ENCODE measurements at regions not wholly inside any gene's neighbourhood (a gene's known extent, or its start where the extent isn't known, plus 50 kb on each side); places are given as distances from the start of the nearest gene placed in this dataset.
"Not testable (repeated sequence)": the region's sequence is repeated elsewhere in the genome, so short reads cannot be mapped to it uniquely, and the experiment has no call there.

DNA sequence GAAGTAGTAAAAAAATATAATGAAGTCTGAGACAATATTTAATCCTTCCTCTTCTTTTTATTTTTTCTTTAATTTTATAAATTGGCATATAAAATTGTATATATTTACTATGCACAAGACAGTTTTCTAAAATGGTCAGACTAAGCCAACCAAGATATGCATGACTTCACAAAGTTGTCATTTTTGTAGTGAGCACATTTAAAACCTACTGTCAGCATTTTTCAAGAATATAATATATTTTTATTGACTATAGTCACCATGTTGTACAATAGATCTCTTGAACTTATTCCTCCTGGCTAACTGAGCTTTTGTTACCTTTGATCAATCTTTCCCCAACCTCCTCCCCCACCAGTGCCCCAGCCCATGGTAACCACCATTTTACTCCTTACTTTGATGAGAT is 129.2 kb downstream of the ATP6V1G3 start:
- DNase-seq (ENCODE audit: low spot score): no peak

GRCh38 chr1:198408716-198409115 is 131.8 kb downstream of the ATP6V1G3 start:
- no peak for DNase-seq (ENCODE audit: low spot score)

GRCh38 chr1:198404632-198405031 is 135.8 kb downstream of the ATP6V1G3 start:
- DNase-seq (ENCODE audit: low spot score): not testable (repeated sequence)

- DNase-seq (ENCODE audit: low spot score): no peak
Observed at GRCh38 chr1:198400063-198400462, 140.4 kb downstream of the ATP6V1G3 start.

- no peak for DNase-seq (ENCODE audit: low spot score)
Observed at GRCh38 chr1:198399452-198399851, 141.0 kb downstream of the ATP6V1G3 start.

GRCh38 chr1:198397208-198397808 is 143.2 kb downstream of the ATP6V1G3 start:
- DNase-seq (ENCODE audit: low spot score): no peak

DNA sequence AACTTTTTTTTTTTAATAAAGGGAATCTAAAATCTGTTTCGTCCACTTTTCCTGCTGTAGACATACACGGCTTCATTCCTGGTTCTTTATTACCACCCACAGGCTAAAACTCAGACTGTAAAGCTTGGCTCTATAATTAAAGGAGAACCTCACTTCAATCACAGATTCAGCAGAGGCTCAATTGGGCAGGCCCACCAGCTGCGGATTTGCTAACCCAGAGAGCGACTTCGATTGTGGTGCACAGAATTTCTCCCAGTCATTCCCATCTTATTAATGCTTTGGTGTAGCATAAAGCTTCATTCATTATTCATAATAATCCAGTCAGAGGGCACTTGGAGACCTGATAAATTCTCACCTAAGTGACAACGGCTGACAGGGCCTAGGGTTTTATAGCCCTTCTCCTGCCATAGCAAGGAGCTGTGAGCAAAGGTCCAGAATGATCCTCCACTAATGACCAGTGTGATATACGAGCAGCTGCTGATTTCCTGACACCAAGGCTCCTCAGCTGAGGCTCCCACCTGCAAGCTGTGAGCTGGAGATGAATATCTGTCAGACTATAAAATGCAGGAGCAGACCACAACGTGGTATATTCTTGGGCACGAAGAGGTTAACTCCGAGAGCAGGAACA is 149.0 kb downstream of the ATP6V1G3 start:
- DNase-seq (ENCODE audit: low spot score): no peak

DNA sequence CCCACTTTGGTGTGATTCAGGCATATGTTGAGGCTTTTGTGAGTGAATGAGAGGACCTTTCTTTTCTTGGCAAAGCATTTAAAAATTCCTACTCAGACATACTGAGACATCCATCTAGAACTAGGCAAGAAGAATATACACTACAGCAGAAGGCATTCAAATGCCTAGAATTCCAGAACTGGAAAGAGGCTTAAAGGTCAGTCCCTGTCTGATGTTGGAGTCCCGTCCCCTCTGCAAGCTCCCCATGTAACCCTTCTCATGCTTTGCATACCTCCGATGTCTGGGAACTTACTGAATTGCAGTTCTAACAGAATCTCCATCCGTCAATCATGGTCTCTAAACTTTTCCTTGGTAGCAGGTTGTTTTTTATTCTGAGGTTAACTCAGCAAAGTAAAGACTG is 152.9 kb downstream of the ATP6V1G3 start:
- DNase-seq (ENCODE audit: low spot score): peak; percentile 13

DNA sequence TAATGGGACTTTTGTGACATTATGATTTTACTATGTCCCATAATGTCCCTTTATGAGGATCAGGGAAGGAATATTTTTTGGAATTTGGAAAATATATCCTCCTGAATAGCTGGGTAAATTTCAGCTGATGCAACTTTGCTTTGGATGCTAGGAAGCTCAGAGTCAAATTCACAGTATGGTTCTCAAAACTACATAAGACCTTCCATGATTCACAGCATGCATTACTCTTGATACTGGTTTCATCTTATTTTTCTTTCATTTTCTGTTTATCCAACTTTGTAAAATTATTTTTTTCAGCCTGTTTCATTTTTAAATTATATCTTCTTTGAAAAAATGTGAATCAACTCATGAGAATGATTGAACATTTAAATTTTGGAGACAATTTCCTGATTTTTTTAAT is 160.2 kb downstream of the ATP6V1G3 start:
- DNase-seq (ENCODE audit: low spot score): no peak

DNA sequence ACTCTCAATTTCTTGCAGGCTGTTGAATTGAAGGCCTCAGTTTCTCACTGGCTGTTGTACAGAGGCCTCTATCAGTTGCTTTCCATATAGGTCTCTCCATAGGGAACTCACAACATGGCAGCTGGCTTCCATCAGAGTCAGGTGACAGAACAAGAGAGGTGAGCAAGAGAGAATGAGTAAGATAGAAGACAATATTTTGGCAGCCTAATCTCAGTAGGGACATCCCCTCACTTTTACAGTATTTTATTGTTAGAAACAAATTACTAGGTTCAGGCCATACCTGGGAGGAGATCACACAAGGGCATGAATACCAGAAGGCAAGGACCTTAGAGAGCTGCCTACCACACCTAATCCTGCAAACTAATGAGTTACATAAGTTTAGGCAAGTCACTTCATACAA is 162.8 kb downstream of the ATP6V1G3 start:
- DNase-seq (ENCODE audit: low spot score): no peak

DNA sequence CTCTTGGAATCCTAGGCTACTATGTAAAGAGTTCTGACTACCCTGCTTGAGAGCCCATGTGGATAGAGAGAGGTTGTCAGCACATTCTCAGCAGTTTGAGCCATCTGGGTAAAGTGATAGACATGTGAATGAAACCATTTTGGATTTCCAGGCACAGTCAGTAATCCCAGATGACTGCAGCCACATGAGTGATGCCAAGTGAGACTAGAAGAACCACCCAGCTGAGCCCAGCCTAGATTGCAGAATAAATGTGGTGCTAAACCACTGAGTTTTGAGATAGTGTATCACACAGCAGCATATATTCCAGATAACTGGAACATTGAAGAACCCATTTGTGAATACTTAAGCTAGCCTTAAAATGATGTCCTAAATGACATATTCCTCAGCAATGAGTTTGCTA is 166.2 kb downstream of the ATP6V1G3 start:
- no peak for DNase-seq (ENCODE audit: low spot score)

DNA sequence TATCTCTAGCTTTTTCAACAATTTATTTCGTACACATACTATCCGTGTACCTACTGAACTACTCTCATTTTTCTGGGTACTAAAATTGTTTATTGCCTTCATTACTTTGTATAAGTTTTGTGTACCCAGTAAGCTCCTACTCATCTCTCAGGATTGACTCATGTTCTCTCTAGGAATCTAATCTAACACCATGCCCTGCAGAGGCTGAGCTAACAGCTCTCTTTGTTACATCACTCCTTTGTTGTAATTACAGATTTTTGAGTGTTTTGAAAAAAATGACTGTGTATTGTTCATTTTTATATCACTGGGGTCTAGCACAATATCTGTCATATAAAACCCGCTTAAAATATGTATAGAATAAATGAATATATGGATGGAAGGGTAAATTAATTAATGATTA is 167.1 kb downstream of the ATP6V1G3 start:
- DNase-seq (ENCODE audit: low spot score): no peak
